ENCODE measurements at regions not wholly inside any gene's neighbourhood (a gene's known extent, or its start where the extent isn't known, plus 50 kb on each side); places are given as distances from the start of the nearest gene placed in this dataset.

DNA sequence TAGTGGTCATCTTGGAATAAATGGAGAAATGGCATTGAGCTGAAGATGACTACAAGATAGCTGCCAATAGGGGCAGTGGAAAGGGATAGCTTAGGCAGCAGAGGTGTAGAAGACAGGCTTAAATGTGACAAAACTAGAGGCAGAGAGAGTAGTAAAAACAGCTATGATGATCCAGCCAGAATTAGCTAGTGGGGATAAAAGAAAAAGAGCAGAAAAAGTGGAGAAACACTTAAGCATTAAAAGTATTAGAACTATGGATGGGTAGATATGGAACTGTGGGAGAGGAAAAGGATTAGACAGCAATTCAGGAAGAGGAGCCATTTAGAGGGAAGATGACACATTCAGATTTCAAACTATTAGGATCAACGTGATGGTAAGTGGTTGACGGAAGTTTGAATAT is 202.5 kb upstream of the SAMSN1 start:
- no peak for ATAC-seq
- intact Hi-C loops (cut with DNase I; ENCODE audit: low total_unique reads) (no loop called here), in situ Hi-C loops (cut with MboI; ENCODE audit: low sequenced_read_pairs in 4 of 4) (no loop called here)
- DNase-seq = no peak
- H3K27me3 ChIP-seq = no peaks in the 10 kb centered on the region
- no peak overlapping the region for H3K27ac ChIP-seq
- no peak overlapping the region for H3K4me3 ChIP-seq
- H3K36me3 ChIP-seq = no peaks in the 10 kb centered on the region
- no peaks in the 10 kb centered on the region for H3K4me1 ChIP-seq
- no peaks in the 10 kb centered on the region for H3K9me3 ChIP-seq
- TF ChIP-seq POLR2A (IDR thresholded peaks at IDR 0.05) = no peak
- TF ChIP-seq, protein P1, sequence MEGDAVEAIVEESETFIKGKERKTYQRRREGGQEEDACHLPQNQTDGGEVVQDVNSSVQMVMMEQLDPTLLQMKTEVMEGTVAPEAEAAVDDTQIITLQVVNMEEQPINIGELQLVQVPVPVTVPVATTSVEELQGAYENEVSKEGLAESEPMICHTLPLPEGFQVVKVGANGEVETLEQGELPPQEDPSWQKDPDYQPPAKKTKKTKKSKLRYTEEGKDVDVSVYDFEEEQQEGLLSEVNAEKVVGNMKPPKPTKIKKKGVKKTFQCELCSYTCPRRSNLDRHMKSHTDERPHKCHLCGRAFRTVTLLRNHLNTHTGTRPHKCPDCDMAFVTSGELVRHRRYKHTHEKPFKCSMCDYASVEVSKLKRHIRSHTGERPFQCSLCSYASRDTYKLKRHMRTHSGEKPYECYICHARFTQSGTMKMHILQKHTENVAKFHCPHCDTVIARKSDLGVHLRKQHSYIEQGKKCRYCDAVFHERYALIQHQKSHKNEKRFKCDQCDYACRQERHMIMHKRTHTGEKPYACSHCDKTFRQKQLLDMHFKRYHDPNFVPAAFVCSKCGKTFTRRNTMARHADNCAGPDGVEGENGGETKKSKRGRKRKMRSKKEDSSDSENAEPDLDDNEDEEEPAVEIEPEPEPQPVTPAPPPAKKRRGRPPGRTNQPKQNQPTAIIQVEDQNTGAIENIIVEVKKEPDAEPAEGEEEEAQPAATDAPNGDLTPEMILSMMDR (IDR thresholded peaks at IDR 0.05 in 4 of 5, conservative IDR thresholded peaks at IDR 0.05 in 1 of 5) = no peak

DNA sequence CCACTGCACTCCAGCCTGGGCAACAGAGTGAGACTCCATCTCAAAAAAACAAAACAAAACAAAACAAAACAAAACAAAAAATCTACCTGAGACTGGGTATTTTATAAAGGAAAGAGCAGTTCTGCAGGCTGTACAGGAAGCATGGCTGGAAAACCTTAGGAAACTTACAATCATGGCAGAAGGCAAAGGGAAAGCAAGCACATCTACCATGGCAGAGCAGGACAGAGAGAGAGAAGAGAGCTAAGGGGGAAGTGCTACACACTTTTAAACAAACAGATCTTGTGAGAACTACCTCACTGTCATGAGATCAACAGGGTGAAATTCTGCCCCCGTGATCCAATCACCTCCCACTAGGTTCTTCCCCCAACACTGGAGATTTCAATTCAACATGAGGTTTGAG is 198.3 kb upstream of the SAMSN1 start:
- Histone ChIP-seq H3K27ac (no peak overlapping the region), H3K27me3 (no peaks in the 10 kb centered on the region), H3K4me1 (no peaks in the 10 kb centered on the region), H3K9me3 (no peaks in the 10 kb centered on the region), H3K4me3 (no peak overlapping the region), H3K36me3 (no peaks in the 10 kb centered on the region)
- no peak for DNase-seq
- TF ChIP-seq, protein P1 (IDR thresholded peaks at IDR 0.05 in 4 of 5, conservative IDR thresholded peaks at IDR 0.05 in 1 of 5) = no peak
- TF ChIP-seq POLR2A (IDR thresholded peaks at IDR 0.05) = no peak
- no peak for ATAC-seq
- intact Hi-C loops (cut with DNase I; ENCODE audit: low total_unique reads) (no loop called here), in situ Hi-C loops (cut with MboI; ENCODE audit: low sequenced_read_pairs in 4 of 4) (no loop called here)

DNA sequence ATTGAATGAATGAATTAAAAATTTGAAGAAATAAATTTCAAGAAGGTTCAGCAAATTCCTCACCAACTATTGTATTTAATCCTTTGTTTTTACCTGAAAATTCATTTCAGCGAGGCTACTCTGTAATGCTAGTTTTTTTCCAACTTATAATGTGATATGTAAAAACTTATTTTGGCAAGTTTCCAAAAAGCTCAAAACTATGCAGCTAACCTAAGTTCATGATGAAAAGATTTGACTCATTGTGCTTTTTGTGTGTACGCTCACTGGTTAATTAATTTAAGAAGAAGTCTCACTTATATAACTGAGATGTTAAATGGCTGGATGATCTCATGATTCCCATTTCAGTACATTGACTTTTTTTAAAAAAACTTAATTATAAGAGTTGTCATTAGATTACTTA is 196.0 kb upstream of the SAMSN1 start:
- H3K27me3 ChIP-seq = no peaks in the 10 kb centered on the region
- in situ Hi-C loops (cut with MboI; ENCODE audit: low sequenced_read_pairs in 4 of 4) = no loop called here
- DNase-seq (no peak), ATAC-seq (no peak)
- no peaks in the 10 kb centered on the region for H3K9me3 ChIP-seq
- H3K4me3 ChIP-seq = no peak overlapping the region
- H3K36me3 ChIP-seq = no peaks in the 10 kb centered on the region
- H3K4me1 ChIP-seq = no peaks in the 10 kb centered on the region
- intact Hi-C loops (cut with DNase I; ENCODE audit: low total_unique reads) = no loop called here
- no peak overlapping the region for H3K27ac ChIP-seq
- no peak for TF ChIP-seq POLR2A (IDR thresholded peaks at IDR 0.05)
- TF ChIP-seq, protein P1 (IDR thresholded peaks at IDR 0.05 in 4 of 5, conservative IDR thresholded peaks at IDR 0.05 in 1 of 5) = no peak

DNA sequence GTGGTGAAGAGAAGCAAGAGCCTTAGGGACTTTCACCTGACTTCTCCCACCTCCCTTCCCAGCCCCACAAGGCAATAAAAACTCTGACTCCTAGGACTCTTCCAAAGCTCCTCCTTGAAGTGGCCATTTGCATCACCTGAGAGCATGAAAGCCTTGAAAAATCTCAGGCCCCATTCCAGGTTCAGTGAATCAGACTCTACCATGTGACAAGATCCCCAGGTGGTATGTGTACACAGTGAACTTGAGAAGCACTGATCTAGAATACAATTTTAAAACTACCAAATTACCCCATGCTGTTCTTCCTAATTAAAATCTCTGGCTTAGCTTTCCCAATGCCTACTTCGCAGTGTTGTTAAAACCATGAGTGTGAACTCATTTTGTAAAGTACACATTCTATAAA is 195.1 kb upstream of the SAMSN1 start:
- intact Hi-C loops (cut with DNase I; ENCODE audit: low total_unique reads) (no loop called here), in situ Hi-C loops (cut with MboI; ENCODE audit: low sequenced_read_pairs in 4 of 4) (no loop called here)
- TF ChIP-seq, protein P1 (IDR thresholded peaks at IDR 0.05 in 4 of 5, conservative IDR thresholded peaks at IDR 0.05 in 1 of 5) = no peak
- TF ChIP-seq POLR2A (IDR thresholded peaks at IDR 0.05) = no peak
- H3K27me3 ChIP-seq = no peaks in the 10 kb centered on the region
- ATAC-seq (no peak), DNase-seq (no peak)
- H3K9me3 ChIP-seq = no peaks in the 10 kb centered on the region
- H3K4me1 ChIP-seq = no peaks in the 10 kb centered on the region
- no peak overlapping the region for H3K4me3 ChIP-seq
- H3K27ac ChIP-seq = no peak overlapping the region
- H3K36me3 ChIP-seq = no peaks in the 10 kb centered on the region

DNA sequence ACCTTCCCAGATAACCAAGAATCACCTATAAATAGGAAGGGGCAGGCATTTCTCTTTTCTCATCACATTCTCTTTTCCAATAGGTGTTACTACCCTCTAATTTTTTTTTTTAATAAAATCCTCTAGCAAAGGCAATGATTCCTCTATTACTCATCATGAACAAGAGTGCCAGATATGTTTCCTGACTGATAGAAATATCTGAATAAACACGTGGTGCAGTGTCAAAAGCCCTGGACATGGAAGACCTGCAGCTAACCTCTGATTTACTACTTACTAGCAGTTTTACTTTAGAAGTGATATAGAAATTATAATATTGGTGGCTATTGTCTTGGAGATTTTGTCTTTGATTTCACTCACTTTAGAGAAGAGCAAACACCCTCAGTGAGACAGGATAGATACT is 194.6 kb upstream of the SAMSN1 start:
- TF ChIP-seq POLR2A (IDR thresholded peaks at IDR 0.05) = no peak
- TF ChIP-seq, protein P1 (IDR thresholded peaks at IDR 0.05 in 4 of 5, conservative IDR thresholded peaks at IDR 0.05 in 1 of 5) = no peak
- ATAC-seq (no peak), DNase-seq (no peak)
- H3K4me1 ChIP-seq = no peaks in the 10 kb centered on the region
- in situ Hi-C loops (cut with MboI; ENCODE audit: low sequenced_read_pairs in 4 of 4) = no loop called here
- intact Hi-C loops (cut with DNase I; ENCODE audit: low total_unique reads) = no loop called here
- no peak overlapping the region for H3K27ac ChIP-seq
- H3K27me3 ChIP-seq = no peaks in the 10 kb centered on the region
- H3K36me3 ChIP-seq = no peaks in the 10 kb centered on the region
- H3K9me3 ChIP-seq = no peaks in the 10 kb centered on the region
- H3K4me3 ChIP-seq = no peak overlapping the region
